Esophagus squamous epithelium (tissue), 4 donors: ENCODE measurements at regions not wholly inside any gene's neighbourhood (a gene's known extent, or its start where the extent isn't known, plus 50 kb on each side); places are given as distances from the start of the nearest gene placed in this dataset.

ENCODE experiments used
- POLR2A ChIP-seq, 4 donors: fragments of 450-650 bp; IDR thresholded peaks; one replicate each; pipeline ENCODE4 v1.6.1; 2017; ENCODE audit warnings: antibody characterized with exemption in 4 of 4, mild to moderate bottlenecking in 4 of 4, moderate library complexity in 3 of 4
- TF ChIP-seq, protein P1 (sequence below), 6 experiments: fragments of 450-650 bp in 4 of 6; fragments of 200-600 bp in 2 of 6; sonication (generic) in 2 of 6; IDR thresholded peaks; one replicate each; pipeline ENCODE4 v1.5.1; 2016 to 2019; ENCODE audit warnings: antibody characterized with exemption in 6 of 6, mild to moderate bottlenecking in 4 of 6, moderate library complexity in 4 of 6

DNA sequence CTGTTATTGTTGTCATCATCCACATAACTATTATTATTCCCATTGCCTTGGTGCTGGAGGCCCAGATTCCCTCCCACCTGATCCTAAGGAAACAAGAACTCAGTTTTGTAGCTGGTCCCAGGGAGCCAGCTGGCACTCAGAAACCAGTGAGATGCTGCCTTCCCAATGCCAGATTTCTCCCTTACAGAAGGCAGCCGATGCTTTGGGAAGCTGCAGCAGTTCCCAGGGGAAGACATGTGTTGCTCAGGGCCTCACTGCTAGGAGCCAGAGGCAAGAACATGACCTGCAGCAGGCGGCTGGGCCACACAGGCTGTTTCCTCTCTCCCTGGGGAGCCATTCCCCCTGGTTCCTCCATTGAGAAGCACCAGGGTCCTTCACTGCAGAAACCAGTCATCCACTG lies 59.9 kb upstream of the GRIN2A start:
- TF ChIP-seq, protein P1, sequence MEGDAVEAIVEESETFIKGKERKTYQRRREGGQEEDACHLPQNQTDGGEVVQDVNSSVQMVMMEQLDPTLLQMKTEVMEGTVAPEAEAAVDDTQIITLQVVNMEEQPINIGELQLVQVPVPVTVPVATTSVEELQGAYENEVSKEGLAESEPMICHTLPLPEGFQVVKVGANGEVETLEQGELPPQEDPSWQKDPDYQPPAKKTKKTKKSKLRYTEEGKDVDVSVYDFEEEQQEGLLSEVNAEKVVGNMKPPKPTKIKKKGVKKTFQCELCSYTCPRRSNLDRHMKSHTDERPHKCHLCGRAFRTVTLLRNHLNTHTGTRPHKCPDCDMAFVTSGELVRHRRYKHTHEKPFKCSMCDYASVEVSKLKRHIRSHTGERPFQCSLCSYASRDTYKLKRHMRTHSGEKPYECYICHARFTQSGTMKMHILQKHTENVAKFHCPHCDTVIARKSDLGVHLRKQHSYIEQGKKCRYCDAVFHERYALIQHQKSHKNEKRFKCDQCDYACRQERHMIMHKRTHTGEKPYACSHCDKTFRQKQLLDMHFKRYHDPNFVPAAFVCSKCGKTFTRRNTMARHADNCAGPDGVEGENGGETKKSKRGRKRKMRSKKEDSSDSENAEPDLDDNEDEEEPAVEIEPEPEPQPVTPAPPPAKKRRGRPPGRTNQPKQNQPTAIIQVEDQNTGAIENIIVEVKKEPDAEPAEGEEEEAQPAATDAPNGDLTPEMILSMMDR (IDR thresholded peaks at IDR 0.05): no peak
- no peak for TF ChIP-seq POLR2A (IDR thresholded peaks at IDR 0.05)
